ENCODE measurements at regions not wholly inside any gene's neighbourhood (a gene's known extent, or its start where the extent isn't known, plus 50 kb on each side); places are given as distances from the start of the nearest gene placed in this dataset.

GRCh38 chr16:86292942-86293341, 217.4 kb upstream of the FOXF1 start:
- no peaks in the 10 kb centered on the region for H3K36me3 ChIP-seq (ENCODE audit: control insufficient read depth, insufficient read depth, low read length)
- peaks cover 13% of the 10 kb centered on the region for H3K27me3 ChIP-seq (replicated peaks; ENCODE audit: control insufficient read depth, insufficient read depth, low read length, poor library complexity, severe bottlenecking)

GRCh38 chr16:86293906-86294305, 216.4 kb upstream of the FOXF1 start:
- DNase-seq = no peak
- Histone ChIP-seq H3K27ac (ENCODE audit: insufficient read depth, low read length, poor library complexity, severe bottlenecking) (no peak overlapping the region), H3K27me3 (replicated peaks; ENCODE audit: control insufficient read depth, insufficient read depth, low read length, poor library complexity, severe bottlenecking) (peaks cover 8% of the 10 kb centered on the region)

More at GRCh38 chr16:86292942-86293341, 217.4 kb upstream of the FOXF1 start:
- DNase-seq = no peak
- Histone ChIP-seq H3K4me1 (ENCODE audit: control insufficient read depth, insufficient read depth, low read length, poor library complexity, severe bottlenecking) (no peaks in the 10 kb centered on the region), H3K27ac (ENCODE audit: insufficient read depth, low read length, poor library complexity, severe bottlenecking) (no peak overlapping the region), H3K4me3 (ENCODE audit: insufficient read depth, low read depth, low read length, poor library complexity, severe bottlenecking) (no peak overlapping the region), H3K9me3 (ENCODE audit: control insufficient read depth, low read length) (no peaks in the 10 kb centered on the region)

GRCh38 chr16:86294535-86295196, 215.7 kb upstream of the FOXF1 start:
- H3K4me1 ChIP-seq (ENCODE audit: control insufficient read depth, insufficient read depth, low read length, poor library complexity, severe bottlenecking) = no peaks in the 10 kb centered on the region
- no peaks in the 10 kb centered on the region for H3K9me3 ChIP-seq (ENCODE audit: control insufficient read depth, low read length)
- DNase-seq = no peak
- H3K4me3 ChIP-seq (ENCODE audit: insufficient read depth, low read depth, low read length, poor library complexity, severe bottlenecking) = no peak overlapping the region
- no peaks in the 10 kb centered on the region for H3K36me3 ChIP-seq (ENCODE audit: control insufficient read depth, insufficient read depth, low read length)
- no peak overlapping the region for H3K27ac ChIP-seq (ENCODE audit: insufficient read depth, low read length, poor library complexity, severe bottlenecking)
- peaks cover 10% of the 10 kb centered on the region for H3K27me3 ChIP-seq (replicated peaks; ENCODE audit: control insufficient read depth, insufficient read depth, low read length, poor library complexity, severe bottlenecking)

More at GRCh38 chr16:86293906-86294305, 216.4 kb upstream of the FOXF1 start:
- Histone ChIP-seq H3K36me3 (ENCODE audit: control insufficient read depth, insufficient read depth, low read length) (no peaks in the 10 kb centered on the region), H3K4me3 (ENCODE audit: insufficient read depth, low read depth, low read length, poor library complexity, severe bottlenecking) (no peak overlapping the region), H3K4me1 (ENCODE audit: control insufficient read depth, insufficient read depth, low read length, poor library complexity, severe bottlenecking) (no peaks in the 10 kb centered on the region), H3K9me3 (ENCODE audit: control insufficient read depth, low read length) (no peaks in the 10 kb centered on the region)

GRCh38 chr16:86296256-86296655, 214.1 kb upstream of the FOXF1 start:
- no peak overlapping the region for H3K4me3 ChIP-seq (ENCODE audit: insufficient read depth, low read depth, low read length, poor library complexity, severe bottlenecking)
- peaks cover 13% of the 10 kb centered on the region for H3K27me3 ChIP-seq (replicated peaks; ENCODE audit: control insufficient read depth, insufficient read depth, low read length, poor library complexity, severe bottlenecking)
- H3K36me3 ChIP-seq (ENCODE audit: control insufficient read depth, insufficient read depth, low read length) = no peaks in the 10 kb centered on the region
- no peaks in the 10 kb centered on the region for H3K4me1 ChIP-seq (ENCODE audit: control insufficient read depth, insufficient read depth, low read length, poor library complexity, severe bottlenecking)
- DNase-seq = no peak
- H3K9me3 ChIP-seq (ENCODE audit: control insufficient read depth, low read length) = no peaks in the 10 kb centered on the region
- no peak overlapping the region for H3K27ac ChIP-seq (ENCODE audit: insufficient read depth, low read length, poor library complexity, severe bottlenecking)

- no peaks in the 10 kb centered on the region for H3K4me1 ChIP-seq (ENCODE audit: control insufficient read depth, insufficient read depth, low read length, poor library complexity, severe bottlenecking)
- H3K27ac ChIP-seq (ENCODE audit: insufficient read depth, low read length, poor library complexity, severe bottlenecking) = no peak overlapping the region
- no peaks in the 10 kb centered on the region for H3K9me3 ChIP-seq (ENCODE audit: control insufficient read depth, low read length)
- H3K36me3 ChIP-seq (ENCODE audit: control insufficient read depth, insufficient read depth, low read length) = no peaks in the 10 kb centered on the region
- no peak for DNase-seq
- H3K4me3 ChIP-seq (ENCODE audit: insufficient read depth, low read depth, low read length, poor library complexity, severe bottlenecking) = no peak overlapping the region
- peaks cover 14% of the 10 kb centered on the region for H3K27me3 ChIP-seq (replicated peaks; ENCODE audit: control insufficient read depth, insufficient read depth, low read length, poor library complexity, severe bottlenecking)
Observed at GRCh38 chr16:86297391-86297790, 212.9 kb upstream of the FOXF1 start.

DNA sequence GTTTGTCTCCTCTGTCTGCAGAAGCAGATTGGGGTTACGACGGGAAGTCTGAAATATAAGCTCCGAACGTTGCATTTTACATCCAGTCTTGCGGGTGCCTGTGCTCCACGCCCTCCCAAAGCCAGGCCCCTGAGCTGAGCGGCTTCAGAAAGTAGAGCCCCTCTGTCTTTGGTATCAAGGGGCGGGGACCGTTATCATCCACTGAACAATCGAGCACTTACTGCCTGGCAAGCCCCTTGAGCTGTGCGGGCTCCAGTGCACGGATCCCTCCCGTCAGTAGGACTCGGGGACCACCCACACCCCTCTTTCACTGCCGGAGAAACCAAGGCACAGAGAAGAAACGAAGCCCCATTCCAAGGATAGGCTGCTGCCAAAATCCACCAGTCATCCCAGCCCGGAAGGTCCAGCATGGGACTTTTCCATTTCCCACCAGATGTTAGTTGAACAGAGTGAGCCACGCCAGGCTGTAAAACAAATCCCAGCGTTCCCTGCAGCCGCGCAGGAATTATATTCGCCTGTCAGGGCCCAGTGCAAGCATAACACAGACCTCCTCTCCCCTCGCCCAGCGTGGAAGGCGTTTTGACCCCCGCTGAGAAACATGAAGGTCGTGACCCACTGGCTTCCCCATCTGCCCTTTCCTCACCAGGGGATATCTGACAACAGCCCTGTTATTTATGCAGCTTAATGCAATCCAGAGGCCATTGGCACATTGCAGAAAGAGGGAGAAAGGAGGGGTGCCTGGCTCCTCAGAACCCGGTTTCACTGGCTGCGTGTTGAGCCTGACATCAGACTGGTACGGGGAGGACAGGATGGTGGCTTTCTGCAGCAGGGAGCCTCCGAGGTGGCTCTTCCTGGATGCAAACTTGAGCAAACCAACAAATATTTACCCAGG, 212.2 kb upstream of the FOXF1 start:
- Histone ChIP-seq H3K9me3 (ENCODE audit: control insufficient read depth, low read length) (no peaks in the 10 kb centered on the region), H3K27ac (ENCODE audit: insufficient read depth, low read length, poor library complexity, severe bottlenecking) (no peak overlapping the region), H3K4me1 (ENCODE audit: control insufficient read depth, insufficient read depth, low read length, poor library complexity, severe bottlenecking) (no peaks in the 10 kb centered on the region), H3K27me3 (replicated peaks; ENCODE audit: control insufficient read depth, insufficient read depth, low read length, poor library complexity, severe bottlenecking) (peaks cover 14% of the 10 kb centered on the region), H3K36me3 (ENCODE audit: control insufficient read depth, insufficient read depth, low read length) (no peaks in the 10 kb centered on the region), H3K4me3 (ENCODE audit: insufficient read depth, low read depth, low read length, poor library complexity, severe bottlenecking) (no peak overlapping the region)
- DNase-seq = no peak

GRCh38 chr16:86298758-86299134, 211.6 kb upstream of the FOXF1 start:
- Histone ChIP-seq H3K4me3 (ENCODE audit: insufficient read depth, low read depth, low read length, poor library complexity, severe bottlenecking) (no peak overlapping the region), H3K27me3 (replicated peaks; ENCODE audit: control insufficient read depth, insufficient read depth, low read length, poor library complexity, severe bottlenecking) (peaks cover 14% of the 10 kb centered on the region), H3K4me1 (ENCODE audit: control insufficient read depth, insufficient read depth, low read length, poor library complexity, severe bottlenecking) (no peaks in the 10 kb centered on the region), H3K27ac (ENCODE audit: insufficient read depth, low read length, poor library complexity, severe bottlenecking) (no peak overlapping the region), H3K36me3 (ENCODE audit: control insufficient read depth, insufficient read depth, low read length) (no peaks in the 10 kb centered on the region), H3K9me3 (ENCODE audit: control insufficient read depth, low read length) (no peaks in the 10 kb centered on the region)
- DNase-seq = no peak

DNA sequence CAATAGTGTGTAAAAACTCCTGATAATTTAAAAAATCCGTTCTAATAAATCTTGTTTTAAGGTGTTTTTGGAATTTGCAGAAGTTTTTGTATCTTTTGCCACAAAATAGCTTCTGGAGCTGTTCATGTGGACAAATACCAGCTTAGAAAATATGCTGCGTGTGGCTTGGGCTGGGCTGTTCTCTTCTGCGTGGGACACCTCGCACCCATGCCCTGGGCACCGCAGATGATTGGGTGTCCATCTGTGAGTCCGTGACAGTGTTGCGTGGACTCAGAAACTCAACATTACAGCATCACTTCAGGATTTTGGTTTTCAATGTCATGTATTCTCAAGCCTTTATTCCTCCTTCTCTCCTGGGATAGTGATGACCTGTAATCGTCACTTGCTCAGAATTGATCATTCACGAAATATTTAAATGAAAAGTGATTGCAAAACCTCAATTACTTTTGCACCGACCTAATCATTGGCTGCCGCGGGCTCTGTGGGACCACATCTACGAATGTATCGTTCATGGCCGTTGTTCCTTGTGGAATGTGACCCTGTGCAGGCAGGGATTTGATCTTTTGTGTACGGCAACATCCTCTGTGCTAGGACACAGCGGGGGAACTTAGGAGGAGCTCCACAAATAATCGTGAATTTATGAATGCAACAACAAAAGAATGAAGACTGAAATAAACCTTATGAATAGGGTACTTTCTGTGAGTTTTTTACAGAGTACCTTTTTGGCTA, 210.3 kb upstream of the FOXF1 start:
- H3K4me3 ChIP-seq (ENCODE audit: insufficient read depth, low read depth, low read length, poor library complexity, severe bottlenecking) = no peak overlapping the region
- DNase-seq = no peak
- H3K27ac ChIP-seq (ENCODE audit: insufficient read depth, low read length, poor library complexity, severe bottlenecking) = no peak overlapping the region
- H3K4me1 ChIP-seq (ENCODE audit: control insufficient read depth, insufficient read depth, low read length, poor library complexity, severe bottlenecking) = no peaks in the 10 kb centered on the region
- peaks cover 14% of the 10 kb centered on the region for H3K27me3 ChIP-seq (replicated peaks; ENCODE audit: control insufficient read depth, insufficient read depth, low read length, poor library complexity, severe bottlenecking)
- no peaks in the 10 kb centered on the region for H3K36me3 ChIP-seq (ENCODE audit: control insufficient read depth, insufficient read depth, low read length)
- H3K9me3 ChIP-seq (ENCODE audit: control insufficient read depth, low read length) = no peaks in the 10 kb centered on the region

DNA sequence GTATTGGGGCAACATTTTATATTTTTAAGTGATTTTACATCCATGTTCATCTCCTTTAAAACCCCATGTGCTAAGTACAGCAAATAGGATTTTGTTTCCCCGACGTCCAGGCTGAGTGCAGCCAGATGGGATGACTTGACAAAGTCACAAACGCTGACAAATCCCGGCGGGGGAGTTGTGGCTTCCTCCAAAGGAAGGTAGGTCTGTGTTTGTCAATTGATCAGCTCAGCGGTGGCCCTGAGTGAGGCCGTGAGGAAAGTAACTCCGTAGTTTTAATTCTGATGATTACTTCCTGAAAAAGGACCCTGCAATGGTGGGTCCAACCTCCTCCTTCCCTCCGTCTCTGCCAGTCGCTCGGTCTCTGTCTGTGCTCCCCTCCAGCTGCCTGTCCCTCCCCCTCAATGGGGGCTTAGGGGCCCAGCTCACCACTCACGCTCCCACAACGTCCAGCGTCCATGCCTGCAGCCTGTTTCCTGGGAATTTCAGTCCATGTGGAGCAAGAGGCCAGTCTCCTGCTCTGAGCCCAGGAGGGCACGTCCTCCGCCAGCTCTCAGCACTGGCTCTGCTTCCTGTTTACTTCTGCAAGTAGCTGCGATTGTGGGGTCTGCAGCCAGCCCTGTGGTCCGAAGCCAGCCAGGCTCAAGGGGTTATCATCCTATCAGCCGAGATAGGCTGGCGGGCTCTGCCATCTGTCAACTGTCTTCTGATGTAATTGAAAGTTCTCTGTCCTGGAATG, 209.4 kb upstream of the FOXF1 start:
- H3K27me3 ChIP-seq (replicated peaks; ENCODE audit: control insufficient read depth, insufficient read depth, low read length, poor library complexity, severe bottlenecking) = peaks cover 14% of the 10 kb centered on the region
- no peaks in the 10 kb centered on the region for H3K36me3 ChIP-seq (ENCODE audit: control insufficient read depth, insufficient read depth, low read length)
- no peak overlapping the region for H3K4me3 ChIP-seq (ENCODE audit: insufficient read depth, low read depth, low read length, poor library complexity, severe bottlenecking)

More for the DNA sequence above, 209.4 kb upstream of the FOXF1 start:
- no peak overlapping the region for H3K27ac ChIP-seq (ENCODE audit: insufficient read depth, low read length, poor library complexity, severe bottlenecking)
- H3K9me3 ChIP-seq (ENCODE audit: control insufficient read depth, low read length) = no peaks in the 10 kb centered on the region
- no peak for DNase-seq
- H3K4me1 ChIP-seq (ENCODE audit: control insufficient read depth, insufficient read depth, low read length, poor library complexity, severe bottlenecking) = no peaks in the 10 kb centered on the region
